ENCODE measurements at regions not wholly inside any gene's neighbourhood (a gene's known extent, or its start where the extent isn't known, plus 50 kb on each side); places are given as distances from the start of the nearest gene placed in this dataset.

- H3K4me3 Mint-ChIP-seq: no peak overlapping the region
- H3K9me3 Mint-ChIP-seq: peaks cover 3% of the 10 kb centered on the region
- H3K4me1 Mint-ChIP-seq: no peaks in the 10 kb centered on the region
- H3K36me3 Mint-ChIP-seq (ENCODE audit: low read depth): no peaks in the 10 kb centered on the region
- H3K27ac Mint-ChIP-seq: no peak overlapping the region
- no peak for DNase-seq
- ATAC-seq: no peak
- H3K27me3 Mint-ChIP-seq: peaks cover 36% of the 10 kb centered on the region
Measured at GRCh38 chr9:36779582-36779981, 206.9 kb downstream of the MELK start.

- Mint-ChIP-seq H3K27me3 (peaks cover 34% of the 10 kb centered on the region), H3K4me3 (no peak overlapping the region), H3K27ac (no peak overlapping the region), H3K4me1 (no peaks in the 10 kb centered on the region), H3K36me3 (ENCODE audit: low read depth) (no peaks in the 10 kb centered on the region), H3K9me3 (no peaks in the 10 kb centered on the region)
- DNase-seq: no peak
- no peak for ATAC-seq
Measured at GRCh38 chr9:36780186-36780585, 207.5 kb downstream of the MELK start.

- no peaks in the 10 kb centered on the region for H3K4me1 Mint-ChIP-seq
- ATAC-seq (no peak), DNase-seq (no peak)
- no peak overlapping the region for H3K4me3 Mint-ChIP-seq
- H3K27ac Mint-ChIP-seq: no peak overlapping the region
- peaks cover 35% of the 10 kb centered on the region for H3K27me3 Mint-ChIP-seq
- H3K36me3 Mint-ChIP-seq (ENCODE audit: low read depth): no peaks in the 10 kb centered on the region
- H3K9me3 Mint-ChIP-seq: no peaks in the 10 kb centered on the region
Measured at GRCh38 chr9:36781533-36781932, 208.8 kb downstream of the MELK start.

All from activated naive CD8-positive, alpha-beta T cell treated with anti-CD3 and anti-CD28 coated beads, Interleukin-2, amount 50 U/mL, for 24 hours (primary cell).